Caco-2 (cell line): ENCODE measurements at regions not wholly inside any gene's neighbourhood (a gene's known extent, or its start where the extent isn't known, plus 50 kb on each side); places are given as distances from the start of the nearest gene placed in this dataset.

Source experiments
- BruUV-seq: library from RNA; stranded (reverse); fragments of 400-500 nt; replicated peaks from 2 replicates; lab custom pipeline; 2021; lab: Mats Ljungman, UMichigan
- CTCF ChIA-PET: fragments of 300-600 bp; sonication (Branson Sonifier 250); formaldehyde crosslinking; loops from one replicate; lab custom pipeline; 2022; ENCODE audit warnings: antibody characterized with exemption; lab: Charles Lee
- POLR2A ChIA-PET: fragments of 300-600 bp; sonication (Branson Sonifier 250); formaldehyde crosslinking; loops from one replicate; lab custom pipeline; 2022; ENCODE audit warnings: antibody characterized with exemption; lab: Charles Lee
- DNase-seq, 2 experiments: peaks; one replicate each; pipeline versions ENCODE4 v3.0.0 to v3.0.0-alpha.2; 2020 to 2022
- H3K27me3 ChIP-seq: replicated peaks from 2 replicates; pipeline ENCODE4 v1.6.0; 2011; ENCODE audit warnings: low read length; ENCODE audit not compliant: control insufficient read depth, insufficient read depth
- H3K36me3 ChIP-seq: 2 replicates; pipeline ENCODE4 v1.5.1; 2011; ENCODE audit warnings: low read length; ENCODE audit not compliant: control insufficient read depth, insufficient read depth
- H3K4me1 ChIP-seq: fragments of 250-450 bp; sonication (Bioruptor Pico); 2 replicates; pipeline ENCODE4 v1.5.1; 2020; ENCODE audit warnings: mild to moderate bottlenecking
- H3K4me3 ChIP-seq: 2 replicates; pipeline ENCODE4 v1.5.1; 2011; ENCODE audit warnings: low read depth, mild to moderate bottlenecking, control low read depth, low read length
- H3K9me3 ChIP-seq: fragments of 250-450 bp; sonication (Bioruptor Pico); 2 replicates; pipeline ENCODE4 v1.5.1; 2020; ENCODE audit warnings: mild to moderate bottlenecking, moderate library complexity
- H3K27ac Mint-ChIP-seq: one replicate; pipeline ENCODE4 v1.8.0; 2022; ENCODE audit warnings: mixed read lengths; ENCODE audit not compliant: unreplicated experiment
- H3K27me3 Mint-ChIP-seq: one replicate; pipeline ENCODE4 v1.8.0; 2022; ENCODE audit warnings: mixed read lengths; ENCODE audit not compliant: insufficient read depth, unreplicated experiment
- H3K36me3 Mint-ChIP-seq: one replicate; pipeline ENCODE4 v1.8.0; 2022; ENCODE audit warnings: mild to moderate bottlenecking, mixed read lengths; ENCODE audit not compliant: insufficient read depth, unreplicated experiment
- H3K4me1 Mint-ChIP-seq: one replicate; pipeline ENCODE4 v1.8.0; 2022; ENCODE audit warnings: low read depth, mixed read lengths; ENCODE audit not compliant: unreplicated experiment
- H3K4me3 Mint-ChIP-seq: one replicate; pipeline ENCODE4 v1.8.0; 2022; ENCODE audit warnings: mild to moderate bottlenecking, moderate library complexity, mixed read lengths; ENCODE audit not compliant: unreplicated experiment
- H3K9me3 Mint-ChIP-seq: one replicate; pipeline ENCODE4 v1.8.0; 2022; ENCODE audit warnings: mixed read lengths; ENCODE audit not compliant: unreplicated experiment
- intact Hi-C: fragments of 100-400 bp; cut with micrococcal nuclease; formaldehyde crosslinking; loops from one replicate; pipeline ENCODE4 v1.10.0; 2022; ENCODE audit not compliant: unreplicated experiment
- TF ChIP-seq, protein P1 (sequence below), 2 experiments: fragments of 200-600 bp in 1 of 2; IDR thresholded peaks; 1 replicate in 1 of 2; 2 replicates in 1 of 2; pipeline versions ENCODE4 v1.5.1 to v1.8.0; 2011 to 2022; ENCODE audit warnings: antibody characterized with exemption in 1 of 2, control low read depth in 1 of 2, inconsistent platforms in 1 of 2, low read depth in 1 of 2, low read length in 1 of 2, mild to moderate bottlenecking in 1 of 2, moderate library complexity in 1 of 2; ENCODE audit not compliant: insufficient read depth in 1 of 2, severe bottlenecking in 1 of 2, unreplicated experiment in 1 of 2

GRCh38 chr7:54115028-54115763 lies 427.0 kb upstream of the VSTM2A start:
- H3K27me3 ChIP-seq: no peaks in the 10 kb centered on the region
- peaks cover 5% of the 10 kb centered on the region for H3K27me3 Mint-ChIP-seq
- ChIA-PET CTCF (no interaction called here), POLR2A (no interaction called here)
- no peaks in the 10 kb centered on the region for H3K4me1 ChIP-seq
- no peak overlapping the region for H3K27ac Mint-ChIP-seq
- intact Hi-C loops: no loop called here
- no TSS peak for BruUV-seq
- H3K9me3 ChIP-seq: no peaks in the 10 kb centered on the region
- TF ChIP-seq, protein P1, sequence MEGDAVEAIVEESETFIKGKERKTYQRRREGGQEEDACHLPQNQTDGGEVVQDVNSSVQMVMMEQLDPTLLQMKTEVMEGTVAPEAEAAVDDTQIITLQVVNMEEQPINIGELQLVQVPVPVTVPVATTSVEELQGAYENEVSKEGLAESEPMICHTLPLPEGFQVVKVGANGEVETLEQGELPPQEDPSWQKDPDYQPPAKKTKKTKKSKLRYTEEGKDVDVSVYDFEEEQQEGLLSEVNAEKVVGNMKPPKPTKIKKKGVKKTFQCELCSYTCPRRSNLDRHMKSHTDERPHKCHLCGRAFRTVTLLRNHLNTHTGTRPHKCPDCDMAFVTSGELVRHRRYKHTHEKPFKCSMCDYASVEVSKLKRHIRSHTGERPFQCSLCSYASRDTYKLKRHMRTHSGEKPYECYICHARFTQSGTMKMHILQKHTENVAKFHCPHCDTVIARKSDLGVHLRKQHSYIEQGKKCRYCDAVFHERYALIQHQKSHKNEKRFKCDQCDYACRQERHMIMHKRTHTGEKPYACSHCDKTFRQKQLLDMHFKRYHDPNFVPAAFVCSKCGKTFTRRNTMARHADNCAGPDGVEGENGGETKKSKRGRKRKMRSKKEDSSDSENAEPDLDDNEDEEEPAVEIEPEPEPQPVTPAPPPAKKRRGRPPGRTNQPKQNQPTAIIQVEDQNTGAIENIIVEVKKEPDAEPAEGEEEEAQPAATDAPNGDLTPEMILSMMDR (IDR thresholded peaks at IDR 0.05; ENCODE audit: insufficient read depth in 1 of 2, low read depth in 1 of 2, low read length in 1 of 2, severe bottlenecking in 1 of 2, unreplicated experiment in 1 of 2): no peak
- H3K36me3 Mint-ChIP-seq: no peaks in the 10 kb centered on the region
- no peaks in the 10 kb centered on the region for H3K9me3 Mint-ChIP-seq
- no peak overlapping the region for H3K4me3 ChIP-seq
- H3K4me3 Mint-ChIP-seq: no peak overlapping the region
- H3K36me3 ChIP-seq: no peaks in the 10 kb centered on the region
- H3K4me1 Mint-ChIP-seq: no peaks in the 10 kb centered on the region
- no peak for DNase-seq

DNA sequence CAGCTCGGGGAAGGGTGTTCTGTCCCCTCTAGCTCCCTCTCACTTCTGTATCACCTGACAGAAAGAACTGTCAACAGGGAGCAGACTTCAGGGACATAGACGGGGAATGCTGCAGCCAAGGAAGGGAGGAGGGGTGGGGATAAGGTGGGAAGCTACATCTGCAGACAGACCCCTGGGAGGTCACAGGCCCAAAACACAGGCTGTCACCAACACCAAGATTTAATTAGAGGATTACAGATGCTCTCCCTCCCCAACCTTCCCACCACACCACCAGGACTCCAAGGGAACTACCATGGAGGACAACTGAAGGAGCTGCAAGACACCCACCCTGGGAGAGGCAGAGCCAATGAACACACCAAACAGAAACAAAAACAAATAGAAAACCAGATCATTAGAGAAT lies 425.2 kb upstream of the VSTM2A start:
- DNase-seq: no peak
- TF ChIP-seq, protein P1 (IDR thresholded peaks at IDR 0.05; ENCODE audit: insufficient read depth in 1 of 2, low read depth in 1 of 2, low read length in 1 of 2, severe bottlenecking in 1 of 2, unreplicated experiment in 1 of 2): no peak
- Histone ChIP-seq H3K4me3 (no peak overlapping the region), H3K9me3 (no peaks in the 10 kb centered on the region), H3K36me3 (no peaks in the 10 kb centered on the region), H3K27me3 (no peaks in the 10 kb centered on the region), H3K4me1 (no peaks in the 10 kb centered on the region)
- intact Hi-C loops: no loop called here
- peaks cover 2% of the 10 kb centered on the region for H3K27me3 Mint-ChIP-seq
- H3K27ac Mint-ChIP-seq: no peak overlapping the region
- ChIA-PET CTCF (no interaction called here), POLR2A (no interaction called here)
- no peaks in the 10 kb centered on the region for H3K4me1 Mint-ChIP-seq
- no peaks in the 10 kb centered on the region for H3K36me3 Mint-ChIP-seq
- BruUV-seq: no TSS peak
- H3K9me3 Mint-ChIP-seq: no peaks in the 10 kb centered on the region
- no peak overlapping the region for H3K4me3 Mint-ChIP-seq

- H3K27ac Mint-ChIP-seq: no peak overlapping the region
- no peaks in the 10 kb centered on the region for H3K9me3 ChIP-seq
- H3K4me1 Mint-ChIP-seq: no peaks in the 10 kb centered on the region
- no peaks in the 10 kb centered on the region for H3K27me3 Mint-ChIP-seq
- no peaks in the 10 kb centered on the region for H3K27me3 ChIP-seq
- H3K9me3 Mint-ChIP-seq: no peaks in the 10 kb centered on the region
- intact Hi-C loops: no loop called here
- CTCF ChIA-PET: no interaction called here
- no TSS peak for BruUV-seq
- POLR2A ChIA-PET: no interaction called here
- H3K4me3 ChIP-seq: no peak overlapping the region
- H3K4me1 ChIP-seq: no peaks in the 10 kb centered on the region
- H3K36me3 Mint-ChIP-seq: no peaks in the 10 kb centered on the region
- DNase-seq: no peak
- TF ChIP-seq, protein P1 (IDR thresholded peaks at IDR 0.05; ENCODE audit: insufficient read depth in 1 of 2, low read depth in 1 of 2, low read length in 1 of 2, severe bottlenecking in 1 of 2, unreplicated experiment in 1 of 2): no peak
- no peak overlapping the region for H3K4me3 Mint-ChIP-seq
- no peaks in the 10 kb centered on the region for H3K36me3 ChIP-seq
These were observed 413.1 kb upstream of the VSTM2A start for GRCh38 chr7:54129035-54129434.
